Stimulated activated CD8-positive, alpha-beta memory T cell treated with anti-CD3 and anti-CD28 coated beads, Interleukin-15, amount 100 ng/mL, for 4 hours (primary cell): ENCODE measurements at regions not wholly inside any gene's neighbourhood (a gene's known extent, or its start where the extent isn't known, plus 50 kb on each side); places are given as distances from the start of the nearest gene placed in this dataset.
"Not testable (repeated sequence)": the region's sequence is repeated elsewhere in the genome, so short reads cannot be mapped to it uniquely, and the experiment has no call there.

ENCODE experiments used
- DNase-seq, 2 donors: peaks; one replicate each; pipeline ENCODE4 v3.0.0-alpha.2; 2020; ENCODE audit warnings: low read depth in 2 of 2

DNA sequence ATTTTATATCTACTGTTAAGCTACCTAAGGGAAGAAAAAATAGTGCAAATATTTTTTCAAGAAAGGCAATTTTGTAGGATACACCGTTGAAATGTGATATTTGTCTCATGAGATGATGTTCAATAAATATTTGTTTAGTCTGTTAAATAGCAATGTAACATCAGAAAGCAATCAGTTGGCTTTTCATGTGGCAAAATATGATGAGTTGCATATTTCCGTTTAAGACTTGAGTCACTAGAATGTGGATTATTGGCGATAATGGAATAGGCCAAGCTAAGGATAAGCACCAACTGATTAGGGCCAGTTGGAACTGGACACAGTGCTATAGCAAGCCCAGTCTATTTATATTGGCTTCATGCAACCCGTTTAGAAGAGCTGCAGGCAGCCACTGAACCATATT lies 250.4 kb upstream of the SLC16A7 start:
- no peak for DNase-seq

DNA sequence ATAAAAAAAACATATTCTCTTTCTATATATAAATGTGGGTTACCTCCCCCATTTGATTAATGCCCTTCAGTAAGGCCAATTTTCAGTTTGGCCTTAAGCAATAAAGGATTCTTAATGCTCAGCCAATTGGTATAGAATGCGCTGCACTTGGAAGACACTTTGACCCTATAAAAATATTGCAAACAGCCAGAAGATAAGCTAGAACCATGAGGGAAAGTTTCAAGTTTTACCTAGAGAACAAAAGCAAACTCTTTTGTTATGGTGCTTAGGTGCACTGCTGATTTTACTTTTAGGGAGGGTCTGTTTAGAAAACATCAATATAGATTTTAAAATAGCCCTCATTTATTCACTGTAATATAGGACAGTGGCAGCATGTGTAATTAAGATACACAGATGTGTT lies 251.6 kb upstream of the SLC16A7 start:
- DNase-seq = no peak

DNA sequence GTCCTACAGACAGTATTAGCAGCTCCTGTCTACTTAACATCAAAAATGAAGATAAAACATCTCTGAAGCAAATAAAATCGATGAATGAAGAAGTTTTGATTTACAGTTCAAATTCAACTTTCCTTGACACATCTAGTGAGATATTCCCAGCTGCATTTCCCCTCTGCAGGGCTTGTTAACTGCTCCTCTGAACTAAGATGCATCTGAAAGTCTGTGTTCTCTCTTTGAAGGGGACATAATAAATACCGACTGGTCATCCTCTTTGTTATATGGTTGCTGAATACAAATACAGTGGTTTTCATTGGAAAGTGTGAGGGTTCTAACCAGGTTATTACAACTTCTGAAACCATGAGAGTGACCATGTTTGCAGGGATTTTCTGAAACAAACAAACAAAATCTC lies 266.4 kb upstream of the SLC16A7 start:
- no peak for DNase-seq

DNA sequence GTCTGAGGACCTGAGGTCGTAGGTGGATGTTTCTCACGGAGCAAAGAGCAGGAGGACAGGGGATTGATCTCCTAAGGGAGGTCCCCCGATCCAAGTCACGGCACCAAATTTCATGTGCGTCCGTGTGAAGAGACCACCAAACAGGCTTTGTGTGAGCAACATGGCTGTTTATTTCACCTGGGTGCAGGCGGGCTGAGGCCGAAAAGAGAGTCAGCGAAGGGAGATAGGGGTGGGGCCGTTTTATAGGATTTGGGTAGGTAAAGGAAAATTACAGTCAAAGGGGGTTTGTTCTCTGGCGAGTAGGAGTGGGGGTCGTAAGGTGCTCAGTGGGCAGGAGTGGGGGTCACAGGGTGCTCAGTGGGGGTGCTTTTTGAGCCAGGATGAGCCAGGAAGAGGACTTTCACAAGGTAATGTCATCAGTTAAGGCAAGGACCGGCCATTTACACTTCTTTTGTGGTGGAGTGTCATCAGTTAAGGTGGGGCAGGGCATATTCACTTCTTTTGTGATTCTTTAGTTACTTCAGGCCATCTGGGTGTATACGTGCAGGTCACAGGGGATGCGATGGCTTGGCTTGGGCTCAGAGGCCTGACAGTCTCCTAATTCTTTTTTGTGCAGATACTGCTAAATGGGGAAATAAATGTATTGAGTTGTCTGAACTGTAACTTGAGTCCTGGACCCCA lies 267.3 kb upstream of the SLC16A7 start:
- DNase-seq = not testable (repeated sequence)

DNA sequence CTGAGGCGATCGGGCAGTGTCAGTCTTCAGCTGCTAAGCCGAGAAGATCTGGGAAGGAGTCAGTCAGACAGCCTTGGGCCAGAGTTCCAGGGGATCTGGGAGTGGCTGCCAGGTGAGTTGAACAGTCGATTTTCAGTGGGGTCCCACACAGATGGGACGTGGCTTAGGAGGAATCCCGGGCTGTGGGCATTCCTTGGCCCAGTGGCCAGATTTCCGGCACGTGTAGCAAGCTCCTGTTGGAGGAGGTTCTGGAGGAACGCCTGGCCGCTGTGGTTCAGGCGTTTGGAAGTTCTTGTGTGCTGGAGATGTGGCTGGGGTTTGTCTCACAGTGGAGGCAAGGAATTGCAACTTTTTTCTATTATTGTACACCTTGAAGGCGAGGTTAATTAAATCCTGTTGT lies 269.4 kb upstream of the SLC16A7 start:
- DNase-seq = not testable (repeated sequence)

DNA sequence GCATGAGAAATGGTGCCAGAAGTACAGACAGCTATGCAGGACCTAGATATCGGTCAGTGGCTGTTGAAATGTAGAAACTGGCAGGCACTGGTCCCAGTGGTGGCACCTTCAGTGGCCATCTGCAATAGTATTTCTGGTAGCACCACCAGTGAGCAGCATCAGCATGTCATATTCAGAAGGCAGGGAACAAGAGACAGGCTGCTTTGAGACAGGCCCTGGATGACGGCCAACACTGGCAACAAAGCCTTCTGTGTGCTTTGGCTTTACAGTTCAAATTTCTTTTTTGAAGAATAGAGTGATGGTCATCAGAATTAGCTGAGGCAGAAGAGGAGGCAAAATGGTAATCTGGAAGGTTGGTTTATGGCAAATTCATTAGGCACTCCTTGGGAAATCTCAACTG lies 273.4 kb upstream of the SLC16A7 start:
- DNase-seq = no peak

DNA sequence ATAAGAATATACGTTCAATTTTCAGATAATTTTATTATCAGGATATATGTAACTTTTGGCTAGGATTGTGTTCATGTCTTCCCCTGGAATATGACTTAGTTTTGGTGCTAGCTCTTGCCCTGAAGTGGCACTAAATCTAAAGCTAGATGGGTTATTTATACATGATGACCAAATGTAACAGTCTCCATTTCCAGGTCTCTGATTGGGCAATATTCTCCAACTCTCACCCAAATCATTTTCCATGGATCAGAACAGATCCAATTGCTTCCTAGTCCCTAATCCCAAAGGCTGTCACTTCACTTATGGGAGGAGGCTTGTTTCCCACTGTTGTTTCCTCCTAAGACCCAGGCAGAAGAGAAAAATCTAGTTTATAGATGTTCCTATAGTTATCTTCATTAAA lies 274.6 kb upstream of the SLC16A7 start:
- no peak for DNase-seq

DNA sequence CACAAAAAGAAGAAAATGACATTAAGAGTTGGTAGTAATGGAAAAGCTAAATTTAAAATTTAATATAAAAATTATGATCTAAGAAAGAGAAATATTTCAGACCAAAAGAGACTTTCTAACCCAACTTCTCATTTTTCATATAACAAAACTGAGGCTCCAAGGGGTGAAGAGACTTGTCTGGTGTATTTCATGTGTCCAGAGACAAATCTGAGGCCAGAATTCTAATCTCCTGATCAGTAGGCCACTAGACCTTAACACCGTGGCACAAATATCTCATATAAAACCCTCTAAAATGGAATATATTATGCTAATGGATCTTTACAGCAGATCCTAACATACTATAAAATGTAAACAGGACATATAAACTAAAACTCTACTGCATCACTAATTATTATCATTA lies 275.7 kb upstream of the SLC16A7 start:
- no peak for DNase-seq

DNA sequence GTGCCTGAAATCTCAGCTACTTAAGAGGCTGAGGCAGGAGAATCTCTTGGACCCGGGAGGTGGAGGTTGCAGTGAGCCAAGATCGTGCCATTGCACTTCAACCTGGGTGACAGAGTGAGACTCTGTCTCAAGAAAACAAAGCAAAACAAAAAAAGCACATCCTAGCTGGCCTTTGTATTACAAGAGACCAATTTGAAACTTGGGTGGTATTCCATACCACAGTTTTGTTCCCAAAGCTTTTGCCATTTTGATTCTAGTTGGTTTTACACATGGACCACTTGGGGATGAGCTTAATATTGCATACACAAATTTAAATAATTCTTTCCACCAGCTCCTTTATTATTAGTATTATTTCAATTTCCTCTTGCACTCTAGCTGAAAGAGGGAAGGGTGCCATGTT lies 276.9 kb upstream of the SLC16A7 start:
- DNase-seq = no peak

DNA sequence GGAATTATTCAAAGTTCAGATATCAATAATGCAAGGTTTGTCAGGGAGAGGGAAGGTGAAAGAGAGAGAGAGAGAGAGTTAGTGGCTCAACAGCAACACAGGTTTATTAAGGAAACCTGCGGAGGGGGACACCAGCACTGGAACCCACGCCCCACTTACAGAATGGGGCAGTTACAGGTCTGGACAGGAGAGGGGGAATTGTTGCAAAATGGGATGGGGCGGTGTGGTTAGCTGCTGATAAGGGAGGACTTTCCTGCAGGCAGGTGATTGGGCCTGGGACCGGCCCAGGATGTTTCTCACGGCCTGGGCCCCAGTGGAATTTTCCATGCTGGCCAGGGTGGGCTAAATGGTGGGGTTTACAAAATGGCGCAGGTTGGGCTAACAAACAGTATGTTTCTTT lies 278.2 kb upstream of the SLC16A7 start:
- no peak for DNase-seq

DNA sequence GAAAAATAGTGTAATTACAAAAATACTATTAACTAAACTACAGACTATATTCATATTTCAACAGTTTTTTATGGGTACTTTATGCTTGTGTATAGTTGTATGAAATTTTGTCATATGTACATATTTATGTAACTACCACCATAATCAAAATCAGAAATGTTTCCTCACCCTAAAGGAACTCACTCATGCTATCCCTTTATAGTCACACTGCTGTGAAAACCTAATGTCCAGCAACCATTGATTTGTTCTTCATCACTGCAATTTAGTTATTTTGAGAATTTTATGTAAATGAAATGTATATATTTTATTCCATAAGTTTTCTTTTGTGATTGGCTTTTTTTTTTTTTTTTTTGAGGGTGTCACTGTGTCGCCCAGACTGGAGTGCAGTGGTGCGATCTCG lies 278.9 kb upstream of the SLC16A7 start:
- DNase-seq = no peak

DNA sequence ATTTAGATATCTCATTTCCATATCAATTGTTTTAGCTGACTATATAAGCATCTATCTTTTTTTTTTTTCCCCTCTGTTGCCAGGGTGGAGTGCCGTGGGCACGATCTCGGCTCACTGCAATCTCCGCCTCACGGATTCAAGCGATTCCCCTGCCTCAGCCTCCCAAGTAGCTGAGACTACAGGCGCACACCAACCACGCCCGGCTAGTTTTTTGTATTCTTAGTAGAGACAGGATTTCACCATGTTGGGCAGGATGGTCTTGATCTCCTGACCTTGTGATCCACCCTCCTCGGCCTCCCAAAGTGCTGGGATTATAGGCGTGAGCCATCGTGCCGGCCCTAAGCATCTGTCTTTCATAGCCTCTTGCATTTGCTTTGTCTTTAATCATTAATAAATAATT lies 279.5 kb upstream of the SLC16A7 start:
- DNase-seq = not testable (repeated sequence)

DNA sequence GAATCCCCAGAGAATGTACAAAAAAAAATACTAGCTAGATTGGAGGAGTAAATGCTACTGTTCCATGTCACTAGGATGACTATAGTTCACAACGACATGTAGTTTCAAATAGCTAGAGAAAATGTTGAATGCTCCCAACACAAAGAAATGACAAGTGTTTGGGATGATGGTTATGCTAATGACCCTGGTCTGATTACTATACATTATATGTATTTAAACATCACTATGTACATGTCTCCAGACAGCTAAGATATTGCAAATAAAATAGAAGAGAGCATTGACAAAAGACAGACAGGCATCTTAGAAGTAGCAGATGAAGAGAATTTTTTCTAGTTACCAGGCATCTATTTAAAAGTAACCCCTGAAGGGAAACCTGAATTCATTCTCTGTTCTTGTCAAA lies 281.6 kb upstream of the SLC16A7 start:
- no peak for DNase-seq

DNA sequence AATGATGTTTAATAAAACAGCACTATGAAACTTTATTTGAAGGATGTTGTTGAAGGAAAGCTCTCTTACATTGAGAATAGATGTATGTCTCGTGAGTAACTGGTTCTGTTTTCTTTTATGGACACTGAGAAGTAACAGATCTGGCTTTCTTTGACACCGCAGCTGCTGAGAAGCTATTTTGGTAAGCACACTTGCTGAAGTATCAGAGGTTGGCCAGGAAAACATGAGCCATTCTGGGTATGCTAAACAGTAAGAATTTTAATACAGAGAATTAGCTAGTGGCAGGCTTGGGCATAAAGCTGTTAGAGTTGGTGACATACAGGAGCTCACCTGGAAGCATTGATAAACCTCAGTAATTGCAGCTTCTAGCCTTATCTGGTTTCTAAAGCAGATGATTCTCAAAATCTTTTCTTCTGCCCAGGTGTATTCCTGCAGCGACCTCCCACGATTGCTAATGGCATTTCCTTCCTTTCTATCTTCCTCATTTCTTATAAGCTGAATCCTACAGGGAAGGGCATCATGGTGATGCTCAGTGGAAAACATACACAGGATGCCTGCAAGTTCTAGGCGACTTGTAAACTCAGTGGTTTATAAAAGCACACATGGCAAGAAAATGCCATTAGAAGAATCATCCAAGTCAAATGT lies 291.6 kb upstream of the SLC16A7 start:
- no peak for DNase-seq

DNA sequence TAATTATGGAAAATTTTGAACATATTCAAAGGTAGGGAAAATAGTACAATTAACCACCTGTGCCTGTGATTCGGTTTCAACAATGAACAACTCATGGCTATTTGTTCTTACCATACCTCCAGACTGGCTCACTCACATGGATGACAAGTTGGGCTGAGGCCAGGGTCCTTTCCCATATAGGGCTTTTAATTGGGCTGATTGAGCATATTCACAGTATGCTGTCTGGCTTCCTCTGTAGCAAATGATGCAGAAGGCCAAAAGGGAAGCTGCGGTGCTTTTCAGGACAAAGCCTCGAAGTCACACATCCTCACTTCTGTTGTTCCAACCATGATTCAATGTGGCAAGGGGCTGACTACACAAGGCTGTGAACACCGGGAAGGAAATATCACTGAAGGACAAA lies 297.5 kb upstream of the SLC16A7 start:
- no peak for DNase-seq

DNA sequence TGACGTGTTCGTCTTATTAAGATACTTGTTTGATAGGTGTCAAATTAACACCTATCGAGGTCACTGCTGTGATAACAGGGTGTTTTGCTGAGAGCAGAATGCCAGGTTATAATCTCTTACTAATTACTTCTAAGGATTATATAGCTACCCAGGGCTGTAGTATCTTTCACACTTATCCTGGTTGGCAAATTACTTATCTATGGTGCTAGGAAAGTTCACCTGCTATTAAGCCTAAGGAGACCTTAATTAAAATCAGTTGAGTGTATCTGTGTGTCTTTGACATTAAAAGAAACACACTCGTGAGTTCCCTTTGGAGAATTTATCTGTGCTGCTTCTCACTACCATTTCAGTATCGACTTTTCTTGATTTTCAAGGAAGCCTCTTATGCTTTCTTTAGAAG lies 301.6 kb upstream of the SLC16A7 start:
- no peak for DNase-seq

DNA sequence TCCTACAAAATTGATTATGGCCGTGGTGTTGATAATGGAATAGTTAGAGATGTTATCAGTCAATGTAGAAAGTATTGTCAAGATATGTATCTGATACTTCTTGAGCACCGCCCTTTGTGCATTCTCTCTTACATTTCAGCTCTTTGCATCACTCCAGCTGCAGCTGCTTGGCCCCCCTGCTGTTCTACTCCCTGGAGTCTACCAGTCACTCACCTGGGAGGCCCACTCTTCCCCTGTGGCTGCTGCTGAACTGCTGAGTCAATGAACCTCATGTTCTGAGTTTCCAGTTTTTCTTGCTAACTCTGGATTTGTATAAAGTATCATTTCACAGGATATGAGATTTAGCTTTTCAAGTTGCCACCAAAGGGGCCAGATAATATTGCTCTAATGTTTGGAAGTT lies 312.8 kb upstream of the SLC16A7 start:
- DNase-seq = no peak

DNA sequence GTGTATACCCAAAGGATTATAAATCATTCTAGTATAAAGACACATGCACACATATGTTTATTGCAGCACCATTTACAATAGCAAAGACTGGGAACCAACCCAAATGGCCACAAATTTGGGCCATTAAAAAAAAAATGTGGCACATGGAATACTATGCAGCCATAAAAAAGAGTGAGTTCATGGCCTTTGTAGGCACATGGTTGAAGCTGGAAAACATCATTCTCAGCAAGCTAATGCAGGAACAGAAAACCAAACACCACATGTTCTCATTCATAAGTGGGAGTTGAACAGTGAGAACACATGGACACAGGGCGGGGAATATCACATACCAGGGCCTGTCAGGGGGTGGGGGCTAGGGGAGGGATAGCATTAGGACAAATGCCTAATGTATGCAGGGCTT lies 322.3 kb upstream of the SLC16A7 start:
- DNase-seq = not testable (repeated sequence)

DNA sequence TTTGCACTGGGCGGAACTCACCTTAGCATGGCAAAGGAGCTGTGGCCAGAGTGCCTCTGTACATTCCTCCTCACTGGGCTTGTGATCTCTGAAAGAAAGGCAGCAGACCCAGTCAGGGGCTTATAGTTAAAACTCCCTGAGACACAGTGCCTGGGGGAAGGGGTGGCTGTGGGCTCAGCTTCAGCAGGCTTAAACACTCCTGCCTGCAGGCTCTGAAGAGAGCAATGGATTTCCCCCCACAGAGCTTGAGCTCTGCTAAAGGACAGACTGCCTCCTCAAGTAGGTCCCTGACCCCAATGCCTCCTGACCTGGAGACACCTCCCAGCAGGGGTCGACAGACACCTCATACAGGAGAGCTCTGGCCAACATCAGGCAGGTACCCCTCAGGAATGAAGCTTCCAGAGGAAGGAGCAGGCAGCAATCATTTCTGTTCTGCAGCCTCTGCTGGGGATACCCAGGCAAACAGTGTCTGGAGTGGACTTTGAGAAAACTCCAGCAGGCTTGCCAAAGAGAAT lies 327.5 kb upstream of the SLC16A7 start:
- DNase-seq = no peak

DNA sequence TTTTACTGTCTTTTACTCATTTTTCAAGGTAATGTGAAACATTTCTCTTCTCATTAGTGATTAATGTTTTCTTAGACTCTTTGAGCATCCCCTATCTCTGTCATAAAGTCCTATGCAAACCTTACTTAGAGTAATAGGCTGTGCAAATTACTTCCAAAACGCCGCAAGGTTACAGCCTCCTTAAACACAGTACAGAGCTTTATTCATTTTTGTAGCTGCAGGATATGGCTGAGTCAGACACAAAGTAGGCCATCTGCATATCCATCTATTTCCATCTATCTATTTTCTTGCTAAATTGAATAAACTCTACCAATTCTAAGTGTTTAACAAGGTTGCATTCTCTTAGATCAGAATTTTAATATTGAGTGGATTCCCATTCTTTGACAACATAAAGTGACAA lies 335.6 kb upstream of the SLC16A7 start:
- no peak for DNase-seq

DNA sequence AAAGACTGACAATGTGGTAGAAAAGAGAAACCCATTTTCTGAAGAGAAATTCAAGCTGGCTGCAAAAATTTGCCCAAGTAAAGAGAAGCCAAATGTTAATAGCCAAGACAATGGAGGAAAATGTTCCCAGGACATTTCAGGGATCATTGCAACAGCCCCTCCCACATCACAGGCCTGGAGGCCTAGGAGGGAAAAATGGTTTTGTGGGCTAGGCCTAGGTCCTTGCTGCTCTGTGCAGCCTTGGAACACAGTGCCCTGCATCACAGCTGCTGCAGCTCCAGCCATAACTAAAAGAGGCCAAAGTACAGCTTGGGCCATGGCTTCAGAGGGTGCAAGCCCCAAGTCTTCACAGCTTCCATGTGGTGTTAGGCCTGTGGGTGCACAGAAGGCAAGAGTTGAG lies 332.4 kb upstream of the LRIG3 start:
- no peak for DNase-seq

DNA sequence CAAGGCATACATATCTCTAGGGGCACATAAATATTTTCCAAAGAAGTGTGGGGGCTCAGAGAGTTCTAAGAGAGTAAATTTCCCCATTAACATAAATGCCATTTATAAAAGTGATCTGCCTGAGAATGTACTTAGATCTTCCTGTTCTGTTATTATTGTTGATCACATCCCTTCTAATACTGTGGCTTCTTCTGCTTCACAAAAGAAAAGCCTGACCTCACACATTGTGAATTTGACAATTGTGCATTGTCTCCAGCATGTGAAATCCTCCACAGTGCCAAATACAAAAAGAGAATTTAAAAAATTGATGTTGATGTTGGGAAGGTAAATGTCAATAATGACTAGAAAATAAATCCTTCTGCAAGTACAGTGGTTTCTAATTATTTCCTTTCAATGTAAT lies 330.5 kb upstream of the LRIG3 start:
- DNase-seq = no peak

DNA sequence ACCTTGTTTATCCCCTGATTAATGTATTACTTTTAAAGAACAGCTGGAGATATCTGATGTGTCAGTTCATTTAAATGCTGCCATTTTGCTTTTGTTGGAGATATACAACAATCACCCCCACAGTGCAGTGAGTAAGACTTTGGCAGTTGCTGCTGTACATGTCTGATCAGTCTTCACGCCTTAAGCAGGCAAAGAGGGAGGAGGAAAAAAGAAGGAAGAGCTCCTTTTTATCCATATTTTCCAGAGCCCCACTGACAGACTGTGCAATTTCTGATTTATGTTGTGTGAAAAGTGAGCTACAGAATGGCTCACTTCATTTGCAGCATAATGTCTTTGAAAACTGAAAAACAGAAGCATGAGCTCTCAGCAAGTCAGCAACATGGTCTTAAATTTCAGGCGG lies 319.7 kb upstream of the LRIG3 start:
- DNase-seq = no peak

DNA sequence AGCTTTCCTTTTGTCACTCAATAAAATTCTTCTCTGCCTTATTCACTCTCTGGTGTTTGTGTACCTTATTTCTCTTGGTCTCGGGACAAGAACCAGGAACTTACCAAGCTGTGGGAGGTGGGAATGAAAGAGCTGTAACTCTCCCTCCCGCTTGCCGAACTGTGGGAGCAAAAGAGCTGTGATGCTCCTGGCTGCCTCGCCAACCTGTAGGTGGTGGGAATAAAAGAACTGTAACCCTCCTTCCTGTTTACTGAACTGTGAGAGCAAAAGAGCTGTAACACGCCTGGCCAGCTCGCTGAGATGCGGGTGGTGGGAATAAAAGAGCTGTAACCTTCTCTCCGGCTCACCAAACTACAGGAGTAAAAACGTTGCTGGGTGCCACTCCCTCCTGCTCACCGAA lies 314.1 kb upstream of the LRIG3 start:
- DNase-seq = no peak
